Cardiac fibroblast (primary cell): ENCODE measurements at regions not wholly inside any gene's neighbourhood (a gene's known extent, or its start where the extent isn't known, plus 50 kb on each side); places are given as distances from the start of the nearest gene placed in this dataset.

Experiments
- DNase-seq, 2 donors: peaks; one replicate each; pipeline versions ENCODE4 v3.0.0 to v3.0.0-alpha.2; 2010; ENCODE audit warnings: low read depth in 2 of 2
- H3K4me3 ChIP-seq, 2 donors: replicated peaks in 1 of 2; 1 replicate in 1 of 2; 2 replicates in 1 of 2; pipeline ENCODE4 v1.5.1; 2011; ENCODE audit warnings: low read depth in 2 of 2, low read length in 2 of 2, mild to moderate bottlenecking in 2 of 2, moderate library complexity in 1 of 2
- TF ChIP-seq, protein P1 (sequence below): IDR thresholded peaks from one replicate; pipeline ENCODE4 v1.5.1; 2011; ENCODE audit warnings: low read depth, mild to moderate bottlenecking, low read length, inconsistent platforms

DNA sequence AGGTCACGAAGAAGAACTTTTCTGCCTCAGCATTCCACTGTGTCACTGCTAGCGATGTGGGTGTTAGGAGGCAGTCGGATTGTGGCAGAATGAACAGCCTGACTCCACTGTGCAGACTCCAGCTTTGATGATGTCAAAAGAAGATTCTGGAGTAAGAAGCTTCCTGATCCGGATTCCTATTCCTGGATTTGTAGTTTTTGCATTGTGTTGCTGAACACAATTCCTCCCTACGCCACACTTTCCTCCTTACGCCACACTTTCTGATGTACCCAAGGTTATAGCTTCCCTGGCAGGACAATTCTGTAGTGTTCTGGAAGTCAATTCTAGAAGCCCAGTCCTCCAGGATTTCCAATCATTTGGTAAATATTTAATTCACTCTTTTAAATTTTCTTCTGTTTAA, 665.2 kb upstream of the ADGRL2 start:
- TF ChIP-seq, protein P1, sequence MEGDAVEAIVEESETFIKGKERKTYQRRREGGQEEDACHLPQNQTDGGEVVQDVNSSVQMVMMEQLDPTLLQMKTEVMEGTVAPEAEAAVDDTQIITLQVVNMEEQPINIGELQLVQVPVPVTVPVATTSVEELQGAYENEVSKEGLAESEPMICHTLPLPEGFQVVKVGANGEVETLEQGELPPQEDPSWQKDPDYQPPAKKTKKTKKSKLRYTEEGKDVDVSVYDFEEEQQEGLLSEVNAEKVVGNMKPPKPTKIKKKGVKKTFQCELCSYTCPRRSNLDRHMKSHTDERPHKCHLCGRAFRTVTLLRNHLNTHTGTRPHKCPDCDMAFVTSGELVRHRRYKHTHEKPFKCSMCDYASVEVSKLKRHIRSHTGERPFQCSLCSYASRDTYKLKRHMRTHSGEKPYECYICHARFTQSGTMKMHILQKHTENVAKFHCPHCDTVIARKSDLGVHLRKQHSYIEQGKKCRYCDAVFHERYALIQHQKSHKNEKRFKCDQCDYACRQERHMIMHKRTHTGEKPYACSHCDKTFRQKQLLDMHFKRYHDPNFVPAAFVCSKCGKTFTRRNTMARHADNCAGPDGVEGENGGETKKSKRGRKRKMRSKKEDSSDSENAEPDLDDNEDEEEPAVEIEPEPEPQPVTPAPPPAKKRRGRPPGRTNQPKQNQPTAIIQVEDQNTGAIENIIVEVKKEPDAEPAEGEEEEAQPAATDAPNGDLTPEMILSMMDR, result no peak
- DNase-seq, result no peak
- no peak overlapping the region for H3K4me3 ChIP-seq

DNA sequence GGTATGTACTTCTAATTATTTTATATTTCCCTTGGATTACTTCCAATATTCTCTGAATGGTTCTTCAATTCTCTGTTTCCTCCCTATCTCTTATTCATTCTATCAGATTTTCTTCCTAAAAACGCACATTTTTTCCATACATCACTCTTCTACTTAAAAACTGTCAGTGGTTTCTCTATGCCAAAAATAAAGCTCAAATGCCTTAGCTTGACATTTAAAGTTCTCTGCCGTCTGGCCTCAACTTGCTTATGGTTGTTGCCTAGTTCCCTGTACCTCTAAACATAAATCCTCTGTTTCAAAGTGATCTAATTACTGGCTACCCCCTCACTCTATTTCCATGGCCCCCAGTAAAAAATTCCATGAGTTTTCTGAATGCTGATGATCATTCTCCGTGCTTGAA, 671.0 kb upstream of the ADGRL2 start:
- H3K4me3 ChIP-seq, result no peak overlapping the region
- TF ChIP-seq, protein P1, result no peak
- no peak for DNase-seq

DNA sequence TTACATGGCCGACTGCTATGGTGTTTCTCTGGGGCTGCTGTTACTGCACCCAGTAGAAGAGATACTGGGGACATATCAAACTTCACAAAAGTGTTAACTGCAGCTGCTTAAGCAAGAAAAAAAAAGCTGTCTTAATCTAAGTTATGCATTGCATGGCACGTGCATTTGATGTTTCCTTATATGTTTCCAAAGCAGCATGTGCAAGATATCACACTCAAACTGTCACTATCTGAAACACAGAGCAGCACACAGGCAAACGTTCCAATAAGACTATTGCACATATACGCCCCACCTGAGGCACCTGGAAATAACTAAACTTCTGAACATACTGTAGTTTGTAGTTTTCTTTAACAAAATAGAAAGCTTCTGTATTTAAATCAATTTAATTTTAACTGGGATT, 671.4 kb upstream of the ADGRL2 start:
- DNase-seq, result peak in 1 of 2 donors; percentile 31

DNA sequence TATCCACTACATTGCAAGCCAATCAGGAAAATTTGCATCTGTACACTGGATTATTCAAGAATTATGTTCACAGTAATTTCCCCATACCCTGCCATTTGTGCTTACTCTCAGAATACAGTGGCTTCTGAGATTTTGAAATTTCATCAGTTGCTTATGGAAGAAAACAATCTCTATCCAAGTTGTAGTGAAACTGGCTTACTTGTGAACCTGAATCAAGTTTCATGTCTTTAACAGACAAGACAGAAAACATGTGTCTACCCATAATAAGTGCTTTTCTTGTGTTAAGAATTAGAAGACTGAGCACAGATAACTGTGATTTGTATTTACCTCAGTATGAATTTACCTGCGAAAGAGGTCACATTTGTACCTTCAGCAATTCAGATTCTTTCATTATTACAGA, 672.7 kb upstream of the ADGRL2 start:
- no peak overlapping the region for H3K4me3 ChIP-seq
- TF ChIP-seq, protein P1, result no peak
- no peak for DNase-seq

More for the DNA sequence above, 671.4 kb upstream of the ADGRL2 start:
- no peak overlapping the region for H3K4me3 ChIP-seq
- TF ChIP-seq, protein P1, result no peak

DNA sequence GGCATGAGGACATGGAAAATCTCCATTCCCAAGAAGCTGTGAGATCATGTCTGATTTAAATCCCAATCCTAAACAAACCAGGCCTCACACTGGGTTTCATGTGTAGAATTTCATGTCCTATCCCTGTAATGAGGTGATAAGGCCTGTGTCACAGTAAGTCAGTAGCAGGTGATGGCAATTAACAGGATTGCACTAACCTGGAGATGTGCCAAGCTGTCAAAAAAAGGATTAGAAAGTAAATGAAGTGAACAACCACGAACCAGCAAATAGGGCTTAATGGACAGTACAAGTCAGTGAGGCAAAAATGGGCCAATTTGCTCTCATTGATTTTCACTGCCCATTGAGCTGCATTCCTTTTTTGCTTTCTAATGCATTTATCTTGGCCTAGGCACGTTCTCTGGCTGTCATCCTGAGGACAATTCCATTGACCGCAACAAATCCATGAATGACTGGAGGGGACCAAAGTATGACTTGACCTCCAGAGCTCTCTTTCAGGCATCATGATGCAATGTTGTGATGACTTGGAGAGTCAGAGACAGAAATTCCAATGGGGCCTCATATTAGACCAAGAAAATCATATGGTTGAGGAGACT, 673.6 kb upstream of the ADGRL2 start:
- no peak overlapping the region for H3K4me3 ChIP-seq
- DNase-seq, result peak in 1 of 2 donors; percentile 60
- TF ChIP-seq, protein P1, result no peak

DNA sequence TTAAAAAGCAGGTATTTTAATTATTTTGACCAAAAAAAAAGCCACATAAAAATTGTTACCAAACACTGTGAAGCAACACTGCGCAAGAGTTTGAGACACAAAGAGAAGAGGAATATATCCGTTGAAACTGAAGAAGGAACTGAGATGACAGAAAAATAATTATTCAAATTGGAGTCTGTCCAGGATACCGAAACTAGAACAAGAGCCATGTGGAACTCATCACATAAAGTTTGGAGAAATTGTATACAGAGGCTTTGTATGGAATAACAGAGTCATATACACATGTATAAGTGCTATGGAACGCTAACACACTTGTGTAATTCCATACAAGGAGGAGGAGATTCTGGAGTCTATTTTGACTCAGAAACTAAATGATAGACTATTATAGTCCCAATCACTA, 675.1 kb upstream of the ADGRL2 start:
- TF ChIP-seq, protein P1, result no peak
- no peak overlapping the region for H3K4me3 ChIP-seq
- no peak for DNase-seq

DNA sequence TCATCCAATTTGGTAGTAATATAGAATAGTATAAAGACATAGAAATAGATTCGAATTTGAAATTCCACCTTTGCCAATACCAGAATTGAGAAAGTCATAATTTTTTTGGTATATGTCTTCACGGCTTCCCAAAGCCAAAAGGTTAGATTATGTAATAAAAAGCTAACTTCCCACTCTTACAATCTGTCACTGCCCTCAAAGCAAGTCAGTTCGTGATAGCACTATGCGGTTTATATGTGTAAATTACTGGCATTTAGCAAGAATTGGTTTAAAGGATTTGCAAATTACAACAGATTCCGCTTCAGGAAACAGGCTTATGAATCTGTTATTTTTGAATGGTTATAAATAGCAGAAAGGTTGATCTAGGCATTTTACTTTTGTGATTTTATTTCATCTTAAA, 679.4 kb upstream of the ADGRL2 start:
- H3K4me3 ChIP-seq, result no peak overlapping the region
- DNase-seq, result no peak
- TF ChIP-seq, protein P1, result no peak
